CD4-positive, alpha-beta T cell treated with Interleukin-6 at 100 ng/mL for 8 hours (primary cell): ENCODE measurements at regions not wholly inside any gene's neighbourhood (a gene's known extent, or its start where the extent isn't known, plus 50 kb on each side); places are given as distances from the start of the nearest gene placed in this dataset.
"Not testable (repeated sequence)": the region's sequence is repeated elsewhere in the genome, so short reads cannot be mapped to it uniquely, and the experiment has no call there.

Experiments used
- DNase-seq: peaks from one replicate; pipeline ENCODE4 v3.0.0-alpha.2; 2020; ENCODE audit warnings: mixed read lengths, low spot score

DNA sequence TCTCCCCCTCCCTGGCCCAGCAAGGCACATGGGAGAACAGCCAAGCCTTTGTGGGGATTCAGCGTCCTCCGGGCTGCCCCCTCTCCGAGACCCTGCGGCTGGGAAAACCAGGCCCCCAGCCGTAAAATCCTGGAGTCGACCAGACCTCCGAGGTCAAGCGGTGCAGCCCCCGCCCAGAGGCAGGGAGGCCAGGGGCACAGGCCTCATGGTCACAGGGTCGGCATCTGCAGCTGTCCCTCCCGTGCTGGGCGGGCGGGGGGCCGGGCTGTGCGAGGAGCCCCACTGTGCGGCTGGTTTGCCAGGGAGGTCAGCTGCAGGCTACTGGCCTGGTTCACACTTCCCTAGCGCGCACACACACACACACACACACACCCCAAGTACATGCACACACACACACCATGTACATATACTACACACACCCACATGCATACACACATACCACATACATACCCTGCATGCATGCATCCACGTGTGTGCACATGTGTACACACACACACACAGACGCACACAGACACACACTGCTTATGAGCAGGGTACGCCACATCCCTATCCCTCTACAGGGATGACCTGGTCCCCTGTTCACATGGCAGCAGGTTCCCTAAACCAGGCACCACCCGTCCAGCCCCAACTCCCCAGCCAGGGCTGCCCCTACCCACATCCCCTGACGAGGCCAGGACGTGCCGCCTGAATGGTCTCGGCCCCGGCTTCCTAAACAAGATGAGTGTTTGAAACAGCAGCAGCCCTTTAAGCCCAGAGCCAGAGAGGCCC, 108.9 kb upstream of the CIBAR2 start:
- DNase-seq, result no peak

DNA sequence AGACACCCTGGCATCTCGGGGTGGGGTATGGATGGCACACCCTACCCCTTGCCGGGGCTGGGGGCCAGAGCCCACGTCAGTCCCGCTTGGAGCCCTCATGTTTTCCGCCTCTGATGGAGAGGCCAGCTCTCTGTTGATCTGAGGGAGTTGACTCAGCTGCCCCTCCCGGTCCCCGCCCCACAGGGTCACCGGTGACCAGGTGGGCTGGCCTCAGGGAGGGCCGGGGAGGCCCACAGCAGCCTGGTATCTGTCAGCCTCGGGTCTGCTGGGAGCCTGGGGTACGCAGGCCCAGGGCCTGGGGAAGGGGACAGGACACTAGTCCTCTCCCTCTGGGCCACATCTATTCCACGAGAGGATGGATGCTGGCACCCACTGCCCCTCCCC, 109.5 kb upstream of the CIBAR2 start:
- DNase-seq, result no peak

DNA sequence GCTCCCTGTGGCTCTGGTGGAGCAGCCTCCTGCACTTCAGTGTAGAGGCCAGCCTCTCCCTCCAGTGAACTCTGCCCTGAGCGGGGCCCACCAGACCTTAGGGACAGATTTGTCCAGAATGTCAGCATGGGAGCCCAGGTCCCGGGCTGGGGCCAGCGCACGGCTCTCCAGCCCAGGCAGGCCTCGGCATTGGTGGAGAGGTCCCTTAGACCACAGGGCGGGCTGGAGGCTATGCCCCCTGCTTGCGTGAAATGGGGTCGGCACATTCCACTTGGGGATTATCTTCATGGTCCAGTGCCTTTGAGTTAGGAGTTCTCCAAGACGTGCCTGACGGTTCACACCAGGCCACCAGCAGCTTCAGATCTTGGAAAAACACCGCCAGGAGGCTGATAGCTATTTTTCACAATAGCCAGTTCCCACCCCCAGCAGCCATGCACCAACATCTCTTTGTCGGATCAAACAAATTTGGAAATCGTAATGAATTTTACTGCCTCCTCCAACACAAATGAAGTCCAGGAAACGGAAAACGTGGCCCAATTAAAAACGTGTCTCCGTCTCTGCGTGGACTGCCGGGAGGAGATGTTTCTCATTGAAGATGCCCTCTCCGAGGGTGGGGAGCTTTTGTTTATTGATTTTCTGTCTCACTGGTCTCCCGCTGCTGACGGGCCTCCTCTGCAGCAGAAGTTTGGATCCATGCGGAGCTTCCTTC, 110.0 kb upstream of the CIBAR2 start:
- DNase-seq, result no peak

DNA sequence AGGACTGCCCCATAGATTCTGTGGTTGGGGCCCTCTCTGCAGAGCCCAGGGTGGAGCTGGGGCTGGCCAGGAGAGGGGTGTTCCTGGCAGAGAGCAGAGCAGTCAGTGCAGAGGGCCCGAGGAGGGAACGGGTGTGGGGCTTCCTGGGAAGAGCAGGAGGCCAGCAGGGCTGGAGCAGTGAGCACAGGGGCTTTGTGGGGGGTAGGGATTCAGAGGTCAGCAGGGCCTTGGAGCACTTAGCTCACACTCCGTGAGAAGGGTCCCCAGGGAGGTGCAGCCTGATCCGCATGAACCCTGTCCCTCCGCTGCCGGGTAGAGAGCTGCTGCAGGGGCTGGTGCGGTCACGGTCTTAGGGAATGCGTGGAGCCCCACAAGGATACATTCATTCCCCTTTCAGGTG, 113.0 kb upstream of the CIBAR2 start:
- no peak for DNase-seq

DNA sequence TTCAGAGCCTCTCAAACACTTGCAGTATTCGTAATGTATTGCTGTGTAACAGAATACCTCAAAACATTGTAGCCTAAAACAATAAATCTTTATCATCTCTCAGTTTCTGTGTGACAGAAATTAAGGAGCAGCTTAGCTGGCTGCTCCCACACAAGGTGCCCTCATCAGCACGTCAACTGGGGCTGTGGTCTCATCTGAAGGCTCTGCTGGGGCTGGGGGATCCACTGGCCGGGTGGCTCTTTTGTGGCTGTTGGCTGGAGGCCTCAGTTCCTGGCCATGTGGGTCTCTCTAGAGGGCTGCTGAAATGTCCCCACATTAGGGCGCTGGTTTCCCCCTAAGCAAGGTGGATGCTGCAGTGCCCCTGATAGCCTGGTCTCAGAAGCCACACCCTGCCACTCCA, 113.4 kb upstream of the CIBAR2 start:
- DNase-seq, result no peak

DNA sequence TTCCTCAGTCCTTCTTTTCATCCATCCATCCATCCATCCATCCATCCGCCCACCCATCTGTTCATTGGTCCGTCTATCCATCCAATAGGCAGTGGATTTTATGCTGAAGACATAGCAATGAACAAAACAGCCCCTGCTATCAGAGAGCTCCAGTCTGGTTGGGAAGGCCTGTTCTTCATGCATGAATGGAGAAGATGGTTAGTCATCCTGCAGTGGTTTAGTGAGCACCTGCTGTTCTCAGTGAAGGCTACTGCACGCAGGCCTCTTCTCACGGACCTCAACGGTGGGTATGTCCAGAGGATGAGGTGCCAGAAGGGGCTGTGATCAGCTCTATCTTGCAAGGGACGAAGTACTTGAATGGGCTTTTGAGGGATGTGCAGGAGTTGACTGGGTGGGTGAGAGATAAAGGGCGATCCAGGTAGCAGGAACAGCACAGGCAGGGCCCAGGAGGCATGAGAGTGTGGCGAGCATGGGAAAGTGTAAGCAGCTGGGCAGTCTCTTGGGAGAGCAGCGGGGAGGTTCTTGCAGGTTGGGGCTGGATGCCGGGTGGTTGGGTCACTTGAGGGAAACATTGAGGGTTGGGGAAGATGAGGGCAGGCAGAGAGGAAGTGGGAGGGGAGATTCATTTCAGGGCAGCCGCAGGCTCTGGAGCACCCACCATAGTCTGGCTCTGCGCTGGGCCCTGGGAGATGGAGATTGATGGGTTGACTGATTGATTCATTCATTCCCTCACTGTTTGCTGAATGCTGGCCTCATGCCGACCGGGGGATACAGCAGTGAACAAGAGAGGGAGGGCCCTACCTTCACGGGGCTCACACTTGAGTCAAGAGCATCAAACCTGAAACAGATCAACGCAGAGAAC, 115.0 kb upstream of the CIBAR2 start:
- DNase-seq, result no peak

DNA sequence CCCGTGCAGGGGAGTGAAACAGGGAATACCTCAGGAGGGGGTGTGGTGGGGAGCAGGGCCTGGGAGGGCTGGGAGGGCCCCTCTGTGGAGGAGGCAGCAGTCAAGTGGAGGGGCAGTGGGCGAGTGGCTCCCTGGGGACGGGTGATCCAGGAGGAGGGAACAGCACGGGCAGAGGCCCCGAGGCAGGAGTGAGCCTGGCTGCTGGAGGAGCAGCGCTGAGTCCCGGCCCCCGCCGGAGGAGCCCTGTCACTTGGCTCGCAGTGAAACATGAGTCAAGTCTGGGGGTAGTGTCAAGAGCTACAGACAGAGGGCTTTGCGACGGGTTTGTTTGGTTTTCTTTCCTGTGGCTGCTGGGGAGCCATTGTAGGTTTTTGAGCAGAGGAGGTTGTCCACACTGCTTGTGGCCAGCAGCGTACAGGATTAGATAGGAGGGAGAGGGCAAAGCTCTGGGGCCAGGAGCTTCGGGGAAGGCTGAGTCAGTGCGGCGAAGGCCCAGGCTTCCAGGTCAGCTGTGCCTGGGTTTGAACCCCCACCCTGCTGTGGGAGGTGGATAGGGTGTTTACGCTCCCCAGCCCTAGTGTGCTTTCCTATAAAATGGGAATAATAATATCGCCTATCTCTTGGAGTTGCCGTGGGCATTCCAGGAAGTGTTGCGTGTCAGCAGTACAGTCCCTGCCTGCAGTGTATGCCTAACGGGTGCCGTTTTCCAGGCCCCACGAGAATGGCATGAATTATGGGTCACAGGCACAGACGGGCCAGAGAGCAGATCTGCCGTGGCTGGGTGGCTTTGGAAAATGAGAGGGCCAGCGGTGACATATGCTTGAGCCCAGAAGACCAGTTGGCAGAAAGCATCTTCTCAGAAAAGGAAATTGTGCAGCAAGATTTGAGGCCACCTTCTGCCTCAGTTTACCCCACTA, 115.9 kb upstream of the CIBAR2 start:
- no peak for DNase-seq

DNA sequence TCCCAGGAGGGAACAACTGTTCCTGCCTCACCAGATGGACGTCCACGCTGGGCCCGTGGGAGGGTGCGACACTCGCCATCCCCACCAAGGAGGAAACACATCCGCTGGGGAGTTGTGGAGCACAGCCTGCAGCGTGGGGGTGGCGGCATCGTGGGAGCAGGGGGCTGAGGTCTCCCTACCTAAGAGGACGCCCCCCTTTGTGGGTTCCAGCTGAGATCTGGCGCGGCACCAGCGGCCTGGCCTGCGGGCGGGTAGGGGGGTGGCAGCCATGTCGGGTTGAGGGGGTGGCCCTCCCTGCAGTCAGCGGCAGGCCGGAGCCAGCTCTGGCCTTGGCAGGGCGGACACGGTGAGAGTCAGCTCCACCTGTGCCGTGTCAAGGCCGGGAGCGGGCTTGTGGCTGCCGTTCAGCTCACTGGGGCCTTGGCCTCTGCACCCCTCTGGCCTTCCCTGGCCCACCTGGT, 116.7 kb upstream of the CIBAR2 start:
- no peak for DNase-seq

DNA sequence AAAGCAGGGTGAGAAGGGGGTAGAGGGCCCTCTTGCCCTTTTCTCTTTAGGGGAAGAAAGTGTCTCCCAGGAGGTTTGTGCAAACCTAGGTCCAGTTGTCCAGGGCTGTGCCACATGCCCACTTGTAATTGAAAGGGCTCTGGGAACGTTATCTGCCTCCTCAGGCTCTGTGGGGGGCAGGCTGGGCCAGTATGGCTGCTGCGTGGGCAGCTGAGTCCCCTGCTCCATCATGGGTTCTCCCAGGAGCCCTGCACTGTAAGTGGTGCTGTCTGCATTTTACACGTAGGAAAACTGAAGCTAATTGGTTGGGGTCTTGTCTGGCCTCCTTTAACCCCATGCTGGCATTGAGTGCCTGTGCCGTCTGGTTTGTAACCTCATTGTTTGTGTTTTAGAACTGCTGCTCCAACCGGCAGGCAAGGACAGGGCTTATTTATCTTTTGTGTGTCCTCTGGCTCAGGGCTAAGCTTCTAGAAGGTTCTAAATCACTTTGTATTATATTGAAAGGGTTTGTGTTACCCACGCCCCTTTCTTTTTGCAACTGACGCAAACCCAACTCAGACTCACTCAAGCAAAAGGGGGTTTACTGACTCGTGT, 117.7 kb upstream of the CIBAR2 start:
- DNase-seq, result no peak

DNA sequence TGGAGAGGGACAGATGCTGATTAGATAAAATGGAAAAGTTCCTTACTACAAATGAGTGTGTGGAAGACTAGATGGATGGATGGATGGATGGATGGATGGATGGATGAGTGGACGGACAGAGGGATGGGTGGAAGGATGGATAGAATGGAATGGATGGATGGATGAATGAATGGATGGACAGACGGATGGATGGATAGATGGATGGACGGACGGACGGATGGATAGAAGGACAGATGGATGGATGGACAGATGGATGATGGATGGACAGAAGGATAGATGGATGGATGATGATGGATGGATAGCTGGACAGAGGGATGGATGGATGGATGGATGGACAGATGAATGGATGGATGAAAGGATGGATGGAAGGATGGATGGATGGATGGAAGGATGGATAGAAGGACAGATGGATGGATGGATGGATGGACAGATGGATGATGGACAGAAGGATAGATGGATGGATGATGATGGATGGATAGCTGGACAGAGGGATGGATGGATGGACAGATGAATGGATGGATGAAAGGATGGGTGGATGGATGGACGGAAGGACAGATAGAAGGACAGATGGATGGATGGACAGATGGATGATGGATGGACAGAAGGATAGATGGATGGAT, 118.6 kb upstream of the CIBAR2 start:
- not testable (repeated sequence) for DNase-seq

DNA sequence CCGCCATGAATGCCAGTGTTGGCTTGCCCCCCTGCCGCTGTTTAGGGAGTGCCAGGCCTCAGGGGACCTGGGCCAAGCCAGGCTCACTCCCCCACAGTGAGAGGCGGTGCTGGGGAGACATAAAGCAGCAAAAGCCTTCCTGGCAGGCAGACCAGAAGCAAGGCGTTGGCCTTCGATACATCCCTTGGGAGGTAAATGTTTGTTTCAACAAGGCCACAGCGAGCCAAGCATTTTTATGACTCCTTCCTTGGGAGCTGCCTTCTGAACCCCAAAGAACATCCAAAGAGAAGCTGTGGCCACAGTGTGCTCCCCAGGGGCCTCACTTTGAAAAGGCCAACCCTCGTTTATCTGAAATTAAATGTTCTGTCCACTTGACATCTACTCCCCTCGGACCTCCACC, 119.7 kb upstream of the CIBAR2 start:
- no peak for DNase-seq

DNA sequence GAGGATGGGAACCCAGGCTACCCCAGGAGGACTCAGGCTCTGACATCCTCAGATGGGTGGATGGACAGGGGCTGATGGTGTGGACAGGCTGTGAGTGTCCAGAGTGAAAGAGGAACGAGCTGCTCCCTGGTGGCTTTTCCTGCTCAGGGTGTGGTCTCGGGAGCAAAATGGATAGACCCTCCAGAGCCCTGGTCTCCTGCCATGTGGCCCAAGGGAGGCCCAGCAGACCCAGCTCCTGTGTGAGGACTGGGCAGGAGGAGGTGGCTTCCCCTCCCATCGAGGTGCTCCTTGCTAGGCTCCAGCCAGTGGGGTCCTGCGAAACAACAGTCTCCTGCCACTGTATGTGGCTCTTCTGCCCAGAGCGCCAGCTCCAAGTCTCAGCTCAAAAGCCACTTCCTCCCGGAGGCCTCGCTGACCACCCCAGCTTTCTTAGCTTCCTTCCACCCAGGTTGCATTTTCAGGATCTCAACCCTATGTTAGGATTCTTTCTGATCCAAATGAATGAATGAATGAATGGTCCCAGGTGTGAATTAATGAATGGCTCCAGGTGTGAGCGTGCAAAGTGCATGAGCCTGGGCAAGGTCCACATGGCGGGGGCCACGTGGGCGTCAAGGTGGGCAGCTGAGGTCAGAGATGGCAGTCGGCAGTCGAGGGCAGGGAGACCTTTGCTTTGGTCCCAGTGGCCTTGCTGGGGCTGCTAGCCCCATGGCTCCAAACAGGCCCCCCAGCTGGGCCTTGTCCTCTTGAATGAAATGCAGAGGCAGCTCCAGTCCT, 120.3 kb upstream of the CIBAR2 start:
- DNase-seq, result no peak

DNA sequence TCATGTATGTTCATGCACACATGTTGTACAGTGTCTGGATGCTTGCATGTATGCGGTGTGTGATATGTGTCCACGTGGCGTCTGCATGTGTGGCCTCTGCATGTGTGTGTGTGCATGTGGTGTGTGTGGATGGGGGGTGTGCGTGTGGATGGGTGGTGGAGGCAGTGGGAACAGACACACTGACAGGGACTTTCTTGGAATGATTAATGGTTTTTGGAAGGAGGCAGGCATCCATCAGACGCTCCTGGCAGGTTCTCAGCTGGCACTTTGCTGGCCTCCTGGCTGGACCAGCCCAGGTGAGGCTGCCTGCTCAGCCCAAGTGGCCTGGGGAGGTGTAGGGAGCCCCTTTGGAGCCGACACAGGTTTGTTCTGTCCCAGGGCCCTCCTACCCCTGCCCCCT, 121.2 kb upstream of the CIBAR2 start:
- no peak for DNase-seq

DNA sequence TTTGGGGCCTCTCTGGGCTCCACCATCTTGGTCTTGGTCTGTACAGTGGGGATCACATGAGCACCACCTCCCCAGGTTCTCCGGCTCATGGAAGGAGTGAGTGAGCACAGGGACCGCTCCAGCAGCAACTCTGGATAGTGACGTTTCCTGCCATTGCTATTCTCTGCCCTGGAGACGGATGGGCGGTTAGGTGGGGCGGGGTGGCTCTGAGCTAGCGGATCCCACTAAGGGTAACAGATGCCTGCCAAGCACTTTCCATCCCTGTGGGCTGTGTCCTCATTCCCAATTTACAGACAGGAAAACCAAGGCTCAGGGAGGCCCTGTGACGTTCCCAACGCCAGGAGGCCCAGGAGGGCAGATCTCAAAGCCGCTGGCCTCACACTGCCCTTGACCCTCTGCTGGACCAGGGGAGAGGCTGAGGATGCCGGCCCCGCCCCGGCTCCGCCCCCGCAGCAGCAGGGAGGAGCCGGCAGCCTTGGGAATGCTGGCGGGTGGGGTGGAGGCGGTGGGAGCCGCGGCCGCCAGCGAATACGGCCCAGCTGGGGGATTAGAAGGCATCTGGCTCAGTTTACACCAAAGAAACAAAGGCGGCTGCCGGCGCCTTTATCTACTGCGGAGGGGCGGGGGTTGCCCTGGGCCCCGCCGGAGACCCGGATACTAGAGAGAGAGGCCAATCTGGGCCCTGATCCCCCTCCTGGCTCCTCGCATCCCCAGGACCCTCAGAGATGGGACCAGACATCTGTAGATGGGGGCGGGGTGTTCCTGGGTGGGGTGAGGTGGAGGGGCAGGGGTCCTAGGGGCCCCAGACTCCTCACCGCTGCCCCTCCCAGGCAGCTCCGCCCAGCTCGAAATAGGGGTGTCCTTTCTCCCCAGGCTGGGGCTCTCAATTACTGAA, 122.3 kb upstream of the CIBAR2 start:
- DNase-seq, result no peak

DNA sequence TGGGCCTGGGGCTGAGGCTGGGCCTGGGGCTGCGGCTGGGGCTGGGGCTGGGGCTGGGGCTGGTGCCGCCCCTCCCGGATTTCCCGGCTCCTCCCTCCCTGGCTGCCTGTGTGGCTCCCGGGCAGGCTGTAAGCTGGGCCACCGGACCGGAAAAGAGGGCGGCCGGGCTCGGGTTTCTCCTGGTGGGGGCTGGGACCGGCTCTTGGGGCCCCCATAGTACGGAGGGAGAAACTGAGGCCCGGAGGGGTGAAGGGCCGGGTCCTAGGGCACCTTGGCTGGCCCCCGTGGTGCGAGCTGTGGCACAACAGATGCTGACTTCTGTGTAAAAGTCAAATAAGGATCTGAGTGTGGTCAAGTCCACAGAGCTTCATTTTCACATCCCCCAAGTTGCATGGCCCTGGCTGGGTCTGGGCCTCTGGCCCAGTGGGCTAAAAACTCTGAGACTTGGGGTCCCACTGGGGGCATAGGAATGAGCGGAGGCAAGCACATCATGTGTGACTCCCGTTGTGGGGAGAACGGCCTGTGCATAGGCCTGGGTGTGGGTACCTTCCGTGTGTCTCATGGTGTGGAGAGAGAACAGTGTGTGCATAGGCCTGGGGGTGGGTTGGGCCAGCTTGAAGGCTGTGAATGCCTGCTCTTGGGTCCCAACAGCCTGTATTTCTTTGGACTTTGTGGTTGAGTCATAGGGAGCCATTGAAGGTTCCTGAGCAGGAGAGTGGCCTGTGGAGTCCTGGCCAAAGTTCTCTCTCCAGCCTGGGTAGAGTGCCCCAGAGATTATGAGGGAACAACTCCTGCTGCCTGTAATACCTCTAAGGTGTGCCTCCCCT, 123.9 kb upstream of the CIBAR2 start:
- no peak for DNase-seq

DNA sequence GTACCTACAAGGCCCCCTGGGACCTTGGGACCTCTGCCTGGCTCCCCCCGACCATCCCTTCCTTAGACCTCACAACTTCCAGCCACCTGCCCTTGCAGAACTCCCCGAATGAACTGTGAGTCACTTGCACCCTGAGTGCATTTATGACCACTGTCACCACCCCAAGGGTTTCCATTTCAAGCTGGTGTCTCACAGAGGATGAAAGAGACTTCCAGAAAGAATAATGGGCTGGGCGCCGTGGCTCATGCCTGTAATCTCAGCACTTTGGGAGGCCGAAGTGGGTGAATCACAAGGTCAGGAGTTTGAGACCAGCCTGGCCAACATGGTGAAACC, 124.5 kb upstream of the CIBAR2 start:
- no peak for DNase-seq

DNA sequence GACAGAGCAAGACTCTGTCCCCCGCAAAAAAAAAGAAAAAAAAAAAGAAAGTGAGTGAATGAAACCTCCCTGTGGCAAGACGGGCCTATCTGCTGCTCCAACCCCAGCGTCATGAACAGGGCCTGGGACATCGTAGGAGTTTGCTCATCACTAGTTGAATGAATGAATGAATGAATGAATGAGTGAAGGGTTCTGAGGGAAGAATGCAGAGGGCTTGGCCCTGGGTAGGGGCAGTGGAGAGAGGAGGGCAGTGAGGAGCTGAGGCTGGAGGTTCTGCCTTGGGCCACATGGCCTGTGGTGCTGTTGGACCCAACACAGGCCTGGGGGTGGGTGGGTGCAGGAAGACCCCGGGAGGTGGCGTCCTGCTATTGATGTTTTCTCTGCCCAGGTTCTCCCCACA, 125.5 kb upstream of the CIBAR2 start:
- no peak for DNase-seq

DNA sequence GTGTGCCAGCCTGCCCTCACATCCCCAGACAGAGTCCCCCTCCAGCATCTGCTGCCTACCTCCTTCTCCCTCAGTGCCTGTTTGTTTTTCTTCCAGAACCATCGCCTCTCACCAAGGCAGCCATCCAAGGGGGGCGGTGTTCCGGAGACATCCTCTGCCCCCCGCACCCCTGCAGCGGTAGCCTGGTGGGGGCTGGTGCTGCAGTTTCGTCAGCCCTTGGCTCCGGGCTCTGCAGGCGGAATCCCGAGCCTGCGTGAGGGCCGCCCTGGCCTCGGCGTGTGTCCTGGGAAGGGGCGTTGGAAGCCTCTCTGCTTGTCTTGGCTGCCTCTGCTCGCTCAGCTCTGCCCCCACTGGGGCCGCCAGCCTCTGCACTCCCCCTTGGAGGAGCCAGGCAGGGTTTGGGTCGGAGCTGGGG, 126.0 kb upstream of the CIBAR2 start:
- no peak for DNase-seq
